Upper lobe of left lung (tissue), 4 donors: ENCODE measurements at regions not wholly inside any gene's neighbourhood (a gene's known extent, or its start where the extent isn't known, plus 50 kb on each side); places are given as distances from the start of the nearest gene placed in this dataset.

Experiments
- POLR2A ChIP-seq, 4 donors: fragments of 450-650 bp; IDR thresholded peaks; one replicate each; pipeline ENCODE4 v1.5.1; 2016 to 2017; ENCODE audit warnings: antibody characterized with exemption in 4 of 4, mild to moderate bottlenecking in 2 of 4
- POLR2AphosphoS5 ChIP-seq, 2 donors: sonication (generic); formaldehyde crosslinking; IDR thresholded peaks; one replicate each; pipeline ENCODE4 v1.5.1; 2017; ENCODE audit warnings: antibody characterized with exemption in 2 of 2
- TF ChIP-seq, protein P1 (sequence below), 6 experiments: fragments of 450-650 bp in 4 of 6; fragments of 200-600 bp in 2 of 6; sonication (generic) in 2 of 6; IDR thresholded peaks; one replicate each; pipeline ENCODE4 v1.5.1; 2016 to 2019; ENCODE audit warnings: antibody characterized with exemption in 6 of 6

GRCh38 chr17:70314506-70314905 is 145.2 kb downstream of the KCNJ2 start:
- TF ChIP-seq POLR2AphosphoS5 (IDR thresholded peaks at IDR 0.05) (no peak), POLR2A (IDR thresholded peaks at IDR 0.05) (no peak)
- TF ChIP-seq, protein P1, sequence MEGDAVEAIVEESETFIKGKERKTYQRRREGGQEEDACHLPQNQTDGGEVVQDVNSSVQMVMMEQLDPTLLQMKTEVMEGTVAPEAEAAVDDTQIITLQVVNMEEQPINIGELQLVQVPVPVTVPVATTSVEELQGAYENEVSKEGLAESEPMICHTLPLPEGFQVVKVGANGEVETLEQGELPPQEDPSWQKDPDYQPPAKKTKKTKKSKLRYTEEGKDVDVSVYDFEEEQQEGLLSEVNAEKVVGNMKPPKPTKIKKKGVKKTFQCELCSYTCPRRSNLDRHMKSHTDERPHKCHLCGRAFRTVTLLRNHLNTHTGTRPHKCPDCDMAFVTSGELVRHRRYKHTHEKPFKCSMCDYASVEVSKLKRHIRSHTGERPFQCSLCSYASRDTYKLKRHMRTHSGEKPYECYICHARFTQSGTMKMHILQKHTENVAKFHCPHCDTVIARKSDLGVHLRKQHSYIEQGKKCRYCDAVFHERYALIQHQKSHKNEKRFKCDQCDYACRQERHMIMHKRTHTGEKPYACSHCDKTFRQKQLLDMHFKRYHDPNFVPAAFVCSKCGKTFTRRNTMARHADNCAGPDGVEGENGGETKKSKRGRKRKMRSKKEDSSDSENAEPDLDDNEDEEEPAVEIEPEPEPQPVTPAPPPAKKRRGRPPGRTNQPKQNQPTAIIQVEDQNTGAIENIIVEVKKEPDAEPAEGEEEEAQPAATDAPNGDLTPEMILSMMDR (IDR thresholded peaks at IDR 0.05): no peak
